ENCODE measurements at regions not wholly inside any gene's neighbourhood (a gene's known extent, or its start where the extent isn't known, plus 50 kb on each side); places are given as distances from the start of the nearest gene placed in this dataset.

DNA sequence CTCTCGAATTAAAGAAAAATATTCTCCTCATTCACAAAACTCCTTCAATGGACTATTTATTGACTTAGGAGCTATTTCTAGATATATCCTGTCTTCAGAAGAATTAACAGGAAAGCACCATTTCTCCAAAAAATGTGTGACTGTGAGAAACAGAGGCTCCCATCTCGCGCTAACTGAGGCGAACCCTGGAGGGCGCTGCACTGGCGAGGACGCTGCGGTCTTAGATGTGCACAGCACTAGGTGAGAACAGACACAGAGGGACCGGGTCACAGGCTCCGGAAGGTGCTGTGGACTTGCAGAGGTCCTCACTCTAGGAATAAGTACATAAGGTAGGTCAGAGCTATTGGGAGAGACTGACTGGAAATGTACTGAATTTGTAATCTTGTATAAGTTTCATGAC is 229.7 kb upstream of the SLC35G4 start:
- DNase-seq (ENCODE audit: low read depth in 2 of 2) = no peak
- no peak overlapping the region for H2AFZ ChIP-seq (ENCODE audit: low read length)
- TF ChIP-seq EZH2 (IDR thresholded peaks at IDR 0.05; ENCODE audit: low read length, missing control alignments) (no peak), CTCF (conservative IDR thresholded peaks at IDR 0.05 in 1 of 2, IDR thresholded peaks at IDR 0.05 in 1 of 2; ENCODE audit: low read depth in 1 of 2, low read length in 2 of 2) (no peak)

GRCh38 chr18:11377766-11378540 is 228.6 kb upstream of the PIEZO2 start:
- H3K4me3 ChIP-seq (replicated peaks in 1 of 4; ENCODE audit: control extremely low read depth in 1 of 4, insufficient read depth in 1 of 4, low read depth in 3 of 4, low read length in 4 of 4) = no peak overlapping the region
- no peak for DNase-seq (ENCODE audit: low read depth in 2 of 2)

More for the DNA sequence above, 229.7 kb upstream of the SLC35G4 start:
- no peak overlapping the region for H3K9ac ChIP-seq (ENCODE audit: insufficient read depth, low read length)
- H3K4me2 ChIP-seq (ENCODE audit: extremely low read depth, insufficient read depth, low read length) = no peak overlapping the region
- H3K27me3 ChIP-seq (ENCODE audit: control insufficient read depth, insufficient read depth, low read length) = no peaks in the 10 kb centered on the region
- no peaks in the 10 kb centered on the region for H3K79me2 ChIP-seq (ENCODE audit: control insufficient read depth, insufficient read depth, low read length)
- no peaks in the 10 kb centered on the region for H3K4me1 ChIP-seq (ENCODE audit: control insufficient read depth, extremely low read depth, insufficient read depth, low read length)
- H4K20me1 ChIP-seq (ENCODE audit: control insufficient read depth, extremely low read depth, insufficient read depth, low read length) = no peaks in the 10 kb centered on the region
- no peaks in the 10 kb centered on the region for H3K36me3 ChIP-seq (ENCODE audit: control insufficient read depth, insufficient read depth, low read length)
- H3K9me3 ChIP-seq (ENCODE audit: control insufficient read depth, insufficient read depth, low read depth, low read length) = no peaks in the 10 kb centered on the region
- H3K27ac ChIP-seq (ENCODE audit: insufficient read depth, low read length) = no peak overlapping the region
- no peak overlapping the region for H3K4me3 ChIP-seq (replicated peaks in 1 of 4; ENCODE audit: control extremely low read depth in 1 of 4, insufficient read depth in 1 of 4, low read depth in 3 of 4, low read length in 4 of 4)

DNA sequence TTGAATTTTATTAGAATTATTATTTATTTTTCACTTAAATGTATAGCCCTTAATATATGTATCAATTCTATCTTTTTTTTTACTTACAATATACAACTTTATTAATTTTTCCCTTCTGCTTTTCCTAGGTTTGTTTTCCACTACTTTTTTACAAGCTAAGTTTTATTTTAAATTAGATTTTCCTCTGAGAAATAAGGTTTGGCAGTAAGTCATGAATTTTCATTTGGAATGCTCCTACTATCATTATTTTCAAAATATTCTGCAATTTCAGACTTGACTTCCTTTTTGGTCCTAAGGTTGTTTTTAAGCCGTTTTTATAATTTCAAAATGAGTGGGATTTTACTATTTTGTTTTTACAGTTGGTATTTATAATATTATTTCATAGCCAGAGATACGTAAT is 222.8 kb upstream of the PIEZO2 start:
- Histone ChIP-seq H3K4me3 (replicated peaks in 1 of 4; ENCODE audit: control extremely low read depth in 1 of 4, insufficient read depth in 1 of 4, low read depth in 3 of 4, low read length in 4 of 4) (no peak overlapping the region), H3K27me3 (ENCODE audit: control insufficient read depth, insufficient read depth, low read length) (no peaks in the 10 kb centered on the region), H3K9me3 (ENCODE audit: control insufficient read depth, insufficient read depth, low read depth, low read length) (no peaks in the 10 kb centered on the region), H3K36me3 (ENCODE audit: control insufficient read depth, insufficient read depth, low read length) (no peaks in the 10 kb centered on the region), H3K4me1 (ENCODE audit: control insufficient read depth, extremely low read depth, insufficient read depth, low read length) (no peaks in the 10 kb centered on the region), H2AFZ (ENCODE audit: low read length) (no peak overlapping the region), H4K20me1 (ENCODE audit: control insufficient read depth, extremely low read depth, insufficient read depth, low read length) (no peaks in the 10 kb centered on the region), H3K79me2 (ENCODE audit: control insufficient read depth, insufficient read depth, low read length) (no peaks in the 10 kb centered on the region), H3K4me2 (ENCODE audit: extremely low read depth, insufficient read depth, low read length) (no peak overlapping the region), H3K27ac (ENCODE audit: insufficient read depth, low read length) (no peak overlapping the region), H3K9ac (ENCODE audit: insufficient read depth, low read length) (no peak overlapping the region)
- no peak for DNase-seq (ENCODE audit: low read depth in 2 of 2)
- TF ChIP-seq EZH2 (IDR thresholded peaks at IDR 0.05; ENCODE audit: low read length, missing control alignments) = no peak
- TF ChIP-seq CTCF (conservative IDR thresholded peaks at IDR 0.05 in 1 of 2, IDR thresholded peaks at IDR 0.05 in 1 of 2; ENCODE audit: low read depth in 1 of 2, low read length in 2 of 2) = no peak

More at GRCh38 chr18:11377766-11378540, 228.6 kb upstream of the PIEZO2 start:
- Histone ChIP-seq H3K79me2 (ENCODE audit: control insufficient read depth, insufficient read depth, low read length) (no peaks in the 10 kb centered on the region), H4K20me1 (ENCODE audit: control insufficient read depth, extremely low read depth, insufficient read depth, low read length) (no peaks in the 10 kb centered on the region), H3K9ac (ENCODE audit: insufficient read depth, low read length) (no peak overlapping the region), H3K9me3 (ENCODE audit: control insufficient read depth, insufficient read depth, low read depth, low read length) (no peaks in the 10 kb centered on the region), H3K4me1 (ENCODE audit: control insufficient read depth, extremely low read depth, insufficient read depth, low read length) (no peaks in the 10 kb centered on the region), H2AFZ (ENCODE audit: low read length) (no peak overlapping the region), H3K36me3 (ENCODE audit: control insufficient read depth, insufficient read depth, low read length) (no peaks in the 10 kb centered on the region), H3K27me3 (ENCODE audit: control insufficient read depth, insufficient read depth, low read length) (no peaks in the 10 kb centered on the region), H3K27ac (ENCODE audit: insufficient read depth, low read length) (no peak overlapping the region), H3K4me2 (ENCODE audit: extremely low read depth, insufficient read depth, low read length) (no peak overlapping the region)
- TF ChIP-seq EZH2 (IDR thresholded peaks at IDR 0.05; ENCODE audit: low read length, missing control alignments) (no peak), CTCF (conservative IDR thresholded peaks at IDR 0.05 in 1 of 2, IDR thresholded peaks at IDR 0.05 in 1 of 2; ENCODE audit: low read depth in 1 of 2, low read length in 2 of 2) (no peak)
